ENCODE measurements at regions not wholly inside any gene's neighbourhood (a gene's known extent, or its start where the extent isn't known, plus 50 kb on each side); places are given as distances from the start of the nearest gene placed in this dataset.

DNA sequence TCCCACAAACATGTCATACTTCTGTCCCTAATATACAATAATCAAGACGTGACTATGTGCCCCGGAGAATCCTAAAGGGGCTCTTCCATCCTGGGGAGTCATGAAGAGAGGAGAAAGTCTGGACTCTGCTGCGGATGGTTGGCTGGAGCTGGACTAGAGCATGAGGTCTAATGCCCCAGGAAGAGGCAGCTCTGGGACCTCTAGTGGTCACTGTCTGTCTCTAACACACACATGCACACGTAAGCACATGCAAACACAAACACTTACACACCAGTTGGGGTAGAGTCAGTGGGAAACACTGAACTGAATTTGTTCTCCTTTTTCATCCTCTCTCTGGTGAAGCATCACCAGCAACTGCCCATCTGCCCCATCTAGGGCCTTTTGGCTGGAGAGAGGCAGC lies 271.6 kb downstream of the TDRD15 start:
- Histone ChIP-seq H3K4me3 (ENCODE audit: low read depth, low read length) (no peak overlapping the region), H3K9ac (ENCODE audit: low read length) (no peak overlapping the region), H3K27me3 (ENCODE audit: control insufficient read depth, insufficient read depth, low read length) (no peaks in the 10 kb centered on the region), H3K9me3 (ENCODE audit: control insufficient read depth, insufficient read depth, low read depth, low read length) (no peaks in the 10 kb centered on the region), H3K27ac (ENCODE audit: low read depth, low read length) (no peak overlapping the region), H3K36me3 (ENCODE audit: control insufficient read depth, insufficient read depth, low read length) (no peaks in the 10 kb centered on the region), H3K4me1 (ENCODE audit: control insufficient read depth, insufficient read depth, low read length) (no peaks in the 10 kb centered on the region)

DNA sequence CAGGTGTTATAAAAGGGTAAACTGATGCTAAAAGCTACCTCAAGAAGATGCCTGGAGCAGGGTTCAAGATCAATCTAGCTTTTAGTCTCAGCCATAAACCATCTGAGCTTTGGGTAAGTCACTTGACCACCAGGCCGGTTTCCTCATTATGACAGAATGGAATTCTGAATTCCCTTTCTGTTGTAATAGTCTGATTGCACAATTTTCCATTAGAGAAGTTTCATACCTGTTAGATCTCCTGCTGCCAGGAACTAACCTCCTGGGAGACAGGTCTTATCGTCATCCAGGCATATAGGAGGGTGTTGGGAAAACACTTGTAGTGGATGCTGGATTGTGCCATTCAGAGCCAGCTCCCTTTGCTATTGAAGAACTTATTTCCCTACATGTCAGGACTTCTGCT lies 272.5 kb downstream of the TDRD15 start:
- H3K9ac ChIP-seq (ENCODE audit: low read length), result no peak overlapping the region
- no peaks in the 10 kb centered on the region for H3K27me3 ChIP-seq (ENCODE audit: control insufficient read depth, insufficient read depth, low read length)
- no peaks in the 10 kb centered on the region for H3K4me1 ChIP-seq (ENCODE audit: control insufficient read depth, insufficient read depth, low read length)
- no peaks in the 10 kb centered on the region for H3K9me3 ChIP-seq (ENCODE audit: control insufficient read depth, insufficient read depth, low read depth, low read length)
- H3K4me3 ChIP-seq (ENCODE audit: low read depth, low read length), result no peak overlapping the region
- H3K27ac ChIP-seq (ENCODE audit: low read depth, low read length), result no peak overlapping the region
- H3K36me3 ChIP-seq (ENCODE audit: control insufficient read depth, insufficient read depth, low read length), result no peaks in the 10 kb centered on the region

DNA sequence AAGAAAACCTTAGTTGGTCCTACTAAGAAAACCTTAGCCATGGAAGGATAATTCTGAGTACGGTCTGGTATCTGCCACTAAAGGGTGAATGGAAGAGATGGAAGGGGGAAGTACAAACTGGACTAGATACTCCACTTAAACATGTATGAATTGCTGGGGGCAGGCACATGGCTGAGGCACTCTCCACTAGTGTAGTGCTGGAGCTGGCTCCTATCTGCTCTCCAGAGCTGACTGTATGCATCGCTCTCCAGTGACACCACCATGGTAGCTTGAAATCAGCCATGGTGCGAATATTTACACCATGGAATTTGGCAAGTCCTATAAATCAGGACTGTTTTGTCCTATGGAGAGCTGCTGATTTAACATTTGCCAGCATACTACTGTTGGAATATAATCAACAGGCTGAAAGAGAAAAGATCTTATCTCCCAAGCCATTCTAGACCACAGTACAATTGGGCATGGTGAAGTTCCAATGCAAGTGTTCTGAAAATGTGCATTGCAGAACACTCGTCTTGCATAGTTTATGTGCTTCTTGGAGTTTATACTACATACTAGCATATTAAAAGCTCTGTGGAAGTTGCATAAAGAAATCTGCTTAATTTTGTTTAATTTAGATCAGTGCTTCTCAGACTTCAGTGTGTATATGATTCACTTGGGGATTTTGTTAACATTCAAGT lies 277.4 kb downstream of the TDRD15 start:
- no peak overlapping the region for H3K27ac ChIP-seq (ENCODE audit: low read depth, low read length)
- no peaks in the 10 kb centered on the region for H3K36me3 ChIP-seq (ENCODE audit: control insufficient read depth, insufficient read depth, low read length)
- H3K27me3 ChIP-seq (ENCODE audit: control insufficient read depth, insufficient read depth, low read length), result no peaks in the 10 kb centered on the region
- H3K4me1 ChIP-seq (ENCODE audit: control insufficient read depth, insufficient read depth, low read length), result peaks cover 11% of the 10 kb centered on the region; the same call in 1 of the 2 replicates
- no peak overlapping the region for H3K9ac ChIP-seq (ENCODE audit: low read length)
- no peaks in the 10 kb centered on the region for H3K9me3 ChIP-seq (ENCODE audit: control insufficient read depth, insufficient read depth, low read depth, low read length)
- no peak overlapping the region for H3K4me3 ChIP-seq (ENCODE audit: low read depth, low read length)

DNA sequence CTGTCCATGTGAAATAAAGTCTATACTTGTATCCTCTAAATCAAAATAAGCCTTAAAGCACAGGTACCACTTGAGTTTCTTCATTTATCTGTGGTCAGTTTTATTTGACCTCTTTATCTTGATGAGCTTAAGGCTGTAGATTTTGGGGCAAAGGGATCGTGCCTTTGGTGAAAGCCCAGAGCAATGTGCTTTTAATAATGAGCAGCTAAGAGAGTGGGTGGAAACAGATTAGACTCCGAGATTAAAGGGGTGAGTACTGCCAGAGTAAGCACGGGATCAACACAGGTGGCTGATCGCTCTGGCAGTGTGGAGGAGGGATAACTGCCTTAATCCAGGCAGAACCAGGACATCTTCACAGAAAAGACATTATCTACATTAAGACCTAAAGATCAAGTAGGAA lies 280.4 kb downstream of the TDRD15 start:
- Histone ChIP-seq H3K4me3 (ENCODE audit: low read depth, low read length) (no peak overlapping the region), H3K4me1 (ENCODE audit: control insufficient read depth, insufficient read depth, low read length) (peaks cover 11% of the 10 kb centered on the region; the same call in 1 of the 2 replicates), H3K27ac (ENCODE audit: low read depth, low read length) (no peak overlapping the region), H3K27me3 (ENCODE audit: control insufficient read depth, insufficient read depth, low read length) (no peaks in the 10 kb centered on the region), H3K9ac (ENCODE audit: low read length) (no peak overlapping the region), H3K9me3 (ENCODE audit: control insufficient read depth, insufficient read depth, low read depth, low read length) (no peaks in the 10 kb centered on the region), H3K36me3 (ENCODE audit: control insufficient read depth, insufficient read depth, low read length) (no peaks in the 10 kb centered on the region)

DNA sequence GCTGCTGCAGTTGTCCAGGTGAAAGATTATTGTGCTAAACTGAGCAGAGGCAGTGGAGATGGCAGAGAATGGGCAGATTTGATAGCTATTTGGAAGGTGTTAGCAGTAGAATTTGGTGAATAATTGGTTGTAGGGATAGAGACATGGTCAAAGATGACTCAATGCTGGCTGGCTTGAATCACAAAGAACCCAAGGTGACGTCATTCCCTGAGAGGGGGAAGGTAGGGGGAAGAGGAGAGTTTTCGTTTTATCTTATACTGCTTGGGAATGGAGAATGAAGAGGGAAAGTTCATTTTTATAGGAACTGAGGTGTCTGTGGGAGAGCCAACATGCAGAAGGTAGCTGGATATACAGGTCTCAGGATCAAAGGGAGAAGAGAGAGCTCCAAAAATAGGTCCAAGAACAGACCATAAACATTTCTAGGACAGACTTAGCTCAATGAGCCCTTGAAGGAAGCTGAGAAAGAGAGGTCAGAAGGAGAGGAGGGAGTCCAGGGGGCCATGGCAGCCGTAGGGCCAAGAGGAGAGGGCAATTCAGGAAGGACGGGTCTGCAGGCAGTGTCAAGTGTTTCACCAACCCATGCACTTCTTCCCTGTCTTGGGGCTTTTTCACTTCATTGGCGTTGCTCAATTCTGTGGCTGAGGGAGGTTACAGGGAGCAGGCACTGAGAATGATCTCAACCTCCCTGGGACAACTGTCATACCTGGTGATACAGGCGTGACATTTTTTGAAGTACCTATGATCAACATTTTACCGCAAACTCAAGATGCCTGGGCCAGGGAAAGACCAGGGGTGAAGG lies 281.3 kb downstream of the TDRD15 start:
- Histone ChIP-seq H3K4me1 (ENCODE audit: control insufficient read depth, insufficient read depth, low read length) (peaks cover 11% of the 10 kb centered on the region; the same call in 1 of the 2 replicates), H3K4me3 (ENCODE audit: low read depth, low read length) (no peak overlapping the region), H3K36me3 (ENCODE audit: control insufficient read depth, insufficient read depth, low read length) (no peaks in the 10 kb centered on the region), H3K27ac (ENCODE audit: low read depth, low read length) (no peak overlapping the region), H3K9me3 (ENCODE audit: control insufficient read depth, insufficient read depth, low read depth, low read length) (no peaks in the 10 kb centered on the region), H3K9ac (ENCODE audit: low read length) (no peak overlapping the region), H3K27me3 (ENCODE audit: control insufficient read depth, insufficient read depth, low read length) (no peaks in the 10 kb centered on the region)

DNA sequence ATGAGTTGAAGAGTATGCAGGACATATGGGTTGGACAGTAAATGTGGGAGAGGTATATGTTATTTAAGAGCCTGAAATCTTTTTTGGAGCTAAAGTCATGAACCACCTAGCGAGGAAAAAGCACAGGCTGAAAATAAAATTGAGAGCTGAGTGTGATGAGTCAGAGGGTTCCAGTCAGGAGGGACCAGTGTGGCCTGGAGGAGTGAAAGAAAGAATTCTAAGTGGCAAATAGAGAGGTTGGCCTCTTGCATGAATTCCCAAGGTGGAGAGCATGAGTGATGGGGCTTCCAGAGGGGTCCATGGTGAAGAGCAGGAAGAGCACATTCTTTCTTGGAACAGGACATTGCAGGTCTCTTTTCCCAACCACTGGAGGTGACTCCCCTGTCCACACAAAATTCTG lies 282.6 kb downstream of the TDRD15 start:
- Histone ChIP-seq H3K27me3 (ENCODE audit: control insufficient read depth, insufficient read depth, low read length) (no peaks in the 10 kb centered on the region), H3K9ac (ENCODE audit: low read length) (no peak overlapping the region), H3K4me3 (ENCODE audit: low read depth, low read length) (no peak overlapping the region), H3K9me3 (ENCODE audit: control insufficient read depth, insufficient read depth, low read depth, low read length) (no peaks in the 10 kb centered on the region), H3K36me3 (ENCODE audit: control insufficient read depth, insufficient read depth, low read length) (no peaks in the 10 kb centered on the region), H3K4me1 (ENCODE audit: control insufficient read depth, insufficient read depth, low read length) (peaks cover 11% of the 10 kb centered on the region; the same call in 1 of the 2 replicates), H3K27ac (ENCODE audit: low read depth, low read length) (no peak overlapping the region)

DNA sequence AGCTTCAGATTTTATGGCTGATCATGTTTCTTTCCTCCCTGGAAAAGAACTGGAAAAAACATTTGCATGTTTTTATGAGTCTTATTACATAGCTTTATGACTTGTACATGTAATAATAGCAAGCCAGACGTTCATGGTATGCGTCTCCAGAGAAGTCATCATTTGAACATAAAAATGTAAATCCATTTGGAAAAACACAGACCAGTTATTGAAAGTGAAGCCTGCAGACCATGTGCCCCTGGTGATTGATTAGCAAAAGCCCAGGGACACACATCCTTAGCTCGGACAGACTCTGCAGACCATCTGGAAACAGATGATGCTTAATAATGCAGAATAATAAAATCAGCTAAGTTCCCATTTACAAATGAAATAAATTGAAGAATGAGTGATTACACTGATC lies 283.1 kb downstream of the TDRD15 start:
- no peak overlapping the region for H3K9ac ChIP-seq (ENCODE audit: low read length)
- no peaks in the 10 kb centered on the region for H3K9me3 ChIP-seq (ENCODE audit: control insufficient read depth, insufficient read depth, low read depth, low read length)
- H3K27me3 ChIP-seq (ENCODE audit: control insufficient read depth, insufficient read depth, low read length), result no peaks in the 10 kb centered on the region
- no peaks in the 10 kb centered on the region for H3K36me3 ChIP-seq (ENCODE audit: control insufficient read depth, insufficient read depth, low read length)
- H3K27ac ChIP-seq (ENCODE audit: low read depth, low read length), result no peak overlapping the region
- no peak overlapping the region for H3K4me3 ChIP-seq (ENCODE audit: low read depth, low read length)
- H3K4me1 ChIP-seq (ENCODE audit: control insufficient read depth, insufficient read depth, low read length), result peaks cover 11% of the 10 kb centered on the region; the same call in 1 of the 2 replicates

DNA sequence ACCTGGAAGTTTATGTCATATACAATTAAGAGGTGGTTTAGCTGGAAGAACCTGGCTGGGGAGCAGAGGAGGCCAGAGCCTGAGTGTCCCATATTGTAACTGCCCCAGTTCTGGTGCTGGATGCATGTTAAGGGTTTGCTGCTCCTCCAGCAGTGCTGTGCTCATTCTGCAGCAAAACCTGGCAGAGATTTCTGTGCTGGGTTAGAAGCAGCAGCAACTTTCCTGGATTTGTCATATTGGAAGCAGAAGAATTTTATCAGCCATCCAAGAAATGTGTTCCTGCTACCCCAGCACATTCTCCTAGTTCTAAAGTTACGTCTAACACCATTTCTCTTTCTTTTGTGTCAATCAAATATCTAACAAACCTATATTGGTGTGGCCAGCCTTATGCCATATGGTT lies 284.1 kb downstream of the TDRD15 start:
- no peak overlapping the region for H3K4me3 ChIP-seq (ENCODE audit: low read depth, low read length)
- no peaks in the 10 kb centered on the region for H3K36me3 ChIP-seq (ENCODE audit: control insufficient read depth, insufficient read depth, low read length)
- H3K27me3 ChIP-seq (ENCODE audit: control insufficient read depth, insufficient read depth, low read length), result no peaks in the 10 kb centered on the region
- no peak overlapping the region for H3K9ac ChIP-seq (ENCODE audit: low read length)
- H3K27ac ChIP-seq (ENCODE audit: low read depth, low read length), result no peak overlapping the region
- no peaks in the 10 kb centered on the region for H3K9me3 ChIP-seq (ENCODE audit: control insufficient read depth, insufficient read depth, low read depth, low read length)
- peaks cover 12% of the 10 kb centered on the region; the same call in 1 of the 2 replicates for H3K4me1 ChIP-seq (ENCODE audit: control insufficient read depth, insufficient read depth, low read length)

DNA sequence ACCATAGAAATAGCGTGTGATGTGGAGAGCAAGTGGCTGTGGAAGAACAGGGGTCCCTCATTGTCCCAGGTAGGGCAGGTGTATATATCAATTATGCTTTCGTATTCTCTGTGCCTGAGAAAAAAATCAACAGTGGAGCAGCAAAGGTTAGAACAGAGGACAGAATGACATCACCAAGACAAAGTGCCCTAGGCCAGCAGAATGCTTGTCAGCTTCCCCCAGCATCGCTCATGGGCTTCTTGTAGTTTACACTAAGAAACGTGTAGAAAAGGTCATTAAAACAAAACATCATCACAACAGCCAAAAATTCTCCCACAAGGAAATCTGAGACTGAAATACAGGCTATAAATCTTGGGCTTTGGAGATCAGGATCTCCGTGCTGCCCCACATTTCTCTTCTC lies 288.0 kb downstream of the TDRD15 start:
- Histone ChIP-seq H3K36me3 (ENCODE audit: control insufficient read depth, insufficient read depth, low read length) (no peaks in the 10 kb centered on the region), H3K9ac (ENCODE audit: low read length) (no peak overlapping the region), H3K9me3 (ENCODE audit: control insufficient read depth, insufficient read depth, low read depth, low read length) (no peaks in the 10 kb centered on the region), H3K4me3 (ENCODE audit: low read depth, low read length) (no peak overlapping the region), H3K27me3 (ENCODE audit: control insufficient read depth, insufficient read depth, low read length) (no peaks in the 10 kb centered on the region), H3K4me1 (ENCODE audit: control insufficient read depth, insufficient read depth, low read length) (0 out of 2 replicates have a peak, but pooled peaks cover 4% of the 10 kb centered on the region), H3K27ac (ENCODE audit: low read depth, low read length) (no peak overlapping the region)

DNA sequence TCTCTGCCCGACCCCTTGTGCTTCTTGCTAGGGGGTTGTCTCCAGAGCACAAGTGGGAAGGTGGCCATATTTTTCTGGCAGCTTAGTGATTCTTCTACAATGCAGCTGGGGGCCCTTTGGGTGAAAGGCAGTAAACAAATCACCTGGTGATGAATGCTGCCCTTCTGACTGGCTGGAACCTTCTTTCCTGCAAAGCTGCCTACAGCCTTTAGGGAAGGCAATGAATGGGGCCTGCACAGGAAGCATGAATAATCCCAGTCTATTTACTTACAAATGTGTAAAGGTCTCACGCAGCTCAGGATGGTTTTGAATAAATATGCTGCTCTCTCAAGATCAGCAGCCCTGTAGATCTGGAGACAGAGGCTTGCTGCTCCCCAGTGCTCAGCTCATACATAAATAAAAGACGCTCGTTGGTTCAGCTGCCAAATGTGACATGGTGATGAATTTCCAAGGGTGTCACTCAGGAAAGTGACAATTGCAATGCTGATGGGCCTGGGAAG lies 289.2 kb downstream of the TDRD15 start:
- Histone ChIP-seq H3K4me1 (ENCODE audit: control insufficient read depth, insufficient read depth, low read length) (0 out of 2 replicates have a peak, but pooled peaks cover 4% of the 10 kb centered on the region), H3K4me3 (ENCODE audit: low read depth, low read length) (no peak overlapping the region), H3K27ac (ENCODE audit: low read depth, low read length) (no peak overlapping the region), H3K27me3 (ENCODE audit: control insufficient read depth, insufficient read depth, low read length) (no peaks in the 10 kb centered on the region), H3K9ac (ENCODE audit: low read length) (no peak overlapping the region), H3K9me3 (ENCODE audit: control insufficient read depth, insufficient read depth, low read depth, low read length) (no peaks in the 10 kb centered on the region), H3K36me3 (ENCODE audit: control insufficient read depth, insufficient read depth, low read length) (no peaks in the 10 kb centered on the region)

DNA sequence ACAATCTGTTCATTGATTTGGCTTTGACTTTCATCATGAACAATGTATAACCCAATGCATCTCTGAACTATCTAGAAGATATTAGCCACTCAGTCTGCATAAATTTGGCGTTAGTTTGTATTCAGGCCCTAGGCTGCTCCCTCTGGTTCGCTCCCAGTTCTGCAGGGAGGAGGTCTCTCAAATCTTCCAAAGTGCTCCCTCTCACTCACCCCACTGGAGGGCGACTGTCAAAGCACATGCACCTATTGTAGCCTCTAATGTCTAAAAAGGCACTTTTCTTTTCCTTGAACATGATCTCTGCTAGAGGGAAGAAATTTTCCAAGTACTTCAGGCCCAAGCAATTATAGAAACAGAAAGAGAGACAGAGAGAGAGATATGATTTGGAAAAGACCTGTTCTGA lies 291.5 kb downstream of the TDRD15 start:
- Histone ChIP-seq H3K9ac (ENCODE audit: low read length) (no peak overlapping the region), H3K36me3 (ENCODE audit: control insufficient read depth, insufficient read depth, low read length) (no peaks in the 10 kb centered on the region), H3K27me3 (ENCODE audit: control insufficient read depth, insufficient read depth, low read length) (no peaks in the 10 kb centered on the region), H3K27ac (ENCODE audit: low read depth, low read length) (no peak overlapping the region), H3K4me1 (ENCODE audit: control insufficient read depth, insufficient read depth, low read length) (0 out of 2 replicates have a peak, but pooled peaks cover 4% of the 10 kb centered on the region), H3K9me3 (ENCODE audit: control insufficient read depth, insufficient read depth, low read depth, low read length) (no peaks in the 10 kb centered on the region), H3K4me3 (ENCODE audit: low read depth, low read length) (no peak overlapping the region)

Measured in HUES6 (cell line).